ENCODE measurements at regions not wholly inside any gene's neighbourhood (a gene's known extent, or its start where the extent isn't known, plus 50 kb on each side); places are given as distances from the start of the nearest gene placed in this dataset.

- TF ChIP-seq CTCF (IDR thresholded peaks at IDR 0.05), result no peak
- no peak for TF ChIP-seq POLR2A (IDR thresholded peaks at IDR 0.05)
- TF ChIP-seq POLR2AphosphoS5 (IDR thresholded peaks at IDR 0.05), result no peak
These were observed 647.8 kb downstream of the ANXA1 start for GRCh38 chr9:73799446-73799845.

All from stomach (tissue), 4 donors.